GM21526 (cell line): ENCODE measurements at regions not wholly inside any gene's neighbourhood (a gene's known extent, or its start where the extent isn't known, plus 50 kb on each side); places are given as distances from the start of the nearest gene placed in this dataset.
"Not testable (repeated sequence)": the region's sequence is repeated elsewhere in the genome, so short reads cannot be mapped to it uniquely, and the experiment has no call there.

ENCODE experiments used
- ATAC-seq: cut with Tn5 transposase; IDR thresholded peaks from one replicate; pipeline ENCODE4 v1.9.1; 2021; ENCODE audit warnings: moderate library complexity; ENCODE audit not compliant: unreplicated experiment, low FRiP score

DNA sequence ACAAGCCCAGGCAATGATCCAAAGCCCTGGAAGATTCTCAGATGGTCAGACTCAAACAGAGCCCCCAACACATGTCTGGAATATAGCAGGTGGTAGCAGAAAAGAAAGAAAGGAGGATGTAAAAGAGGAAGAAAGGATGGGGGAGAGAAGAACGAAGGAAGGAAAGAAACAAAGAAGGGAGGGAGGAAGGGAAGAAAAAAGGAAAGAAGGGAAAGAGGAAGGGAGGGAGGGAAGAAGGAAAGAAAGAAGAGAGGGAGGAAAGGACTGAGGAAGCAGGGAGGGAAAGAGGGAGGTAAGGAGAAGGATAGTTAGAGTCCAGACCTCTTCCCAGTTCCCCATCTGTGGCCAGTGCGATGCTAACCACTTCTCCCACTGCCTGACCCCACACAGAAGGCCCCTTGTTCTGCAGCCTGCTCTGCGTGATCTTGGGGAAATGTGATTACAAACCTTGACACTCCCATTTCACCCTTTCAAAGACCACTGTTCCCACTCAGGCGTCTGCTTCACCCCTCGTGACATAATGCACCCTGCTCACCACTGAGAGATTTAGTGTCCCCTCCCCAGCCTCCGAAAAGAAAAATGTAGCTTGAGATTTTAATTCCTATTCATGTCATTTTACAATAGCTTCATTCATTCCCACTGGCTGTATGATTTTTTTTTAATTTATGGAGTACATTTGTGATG is 357.9 kb downstream of the BCL11B start:
- no peak for ATAC-seq

DNA sequence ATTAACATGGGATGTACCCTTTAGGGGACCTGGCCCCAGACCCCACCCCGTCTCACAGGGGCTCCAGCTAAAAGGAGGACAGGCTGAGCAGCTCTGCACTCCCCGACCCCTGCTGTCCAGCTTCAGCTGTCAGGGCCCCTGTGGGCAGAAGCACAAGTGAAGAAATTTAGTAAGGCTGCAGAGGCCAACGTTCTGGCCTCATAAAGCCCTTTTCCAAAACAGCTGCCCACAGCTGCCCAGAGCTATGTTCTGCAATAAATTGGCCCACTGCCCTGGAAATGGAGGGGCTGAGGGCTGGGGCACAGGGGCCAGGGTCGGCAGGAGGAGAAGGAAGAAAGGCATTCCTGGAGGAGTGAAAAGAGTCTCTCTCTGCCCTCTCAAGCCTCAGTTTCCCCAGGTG is 357.1 kb downstream of the BCL11B start:
- ATAC-seq: no peak

DNA sequence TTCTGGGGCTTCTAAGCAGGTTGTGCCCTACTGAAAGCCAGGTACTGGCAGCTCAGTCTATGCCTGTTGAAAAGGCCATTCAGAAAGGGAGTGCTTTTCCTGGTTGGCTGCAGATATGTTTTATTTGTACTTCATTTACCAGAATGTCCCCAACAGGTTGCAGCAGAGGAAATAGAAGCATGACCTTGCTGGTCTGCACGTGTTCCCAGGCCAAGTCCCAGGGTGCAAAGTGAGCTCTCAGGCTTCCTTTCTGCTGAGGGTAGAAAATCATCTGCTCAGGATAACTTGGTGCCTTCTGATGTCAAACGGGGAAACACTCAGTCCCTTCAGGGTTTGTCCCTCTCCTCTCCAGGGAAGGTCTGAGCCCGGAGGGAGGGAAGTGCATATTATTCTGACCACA is 356.4 kb downstream of the BCL11B start:
- no peak for ATAC-seq

DNA sequence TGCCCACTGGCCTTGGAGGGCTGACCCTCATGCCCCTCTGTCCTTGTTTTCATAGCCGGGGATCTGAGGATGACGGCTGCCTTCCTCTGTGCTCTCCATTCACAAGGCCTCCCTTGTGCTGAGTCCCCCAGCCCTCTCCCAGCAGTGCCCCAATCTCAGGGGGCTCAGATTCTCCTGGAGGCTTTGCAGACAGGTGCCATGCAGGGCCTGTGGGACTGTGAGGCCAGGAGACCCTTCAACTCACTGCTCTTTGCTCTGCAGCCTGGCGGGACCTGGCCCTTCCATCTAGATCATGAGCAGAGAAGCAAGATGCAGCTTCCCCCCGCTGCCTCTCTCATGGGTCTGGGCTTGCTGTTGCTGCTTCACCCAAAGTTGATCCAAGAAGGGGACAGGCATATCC is 356.0 kb downstream of the BCL11B start:
- ATAC-seq: no peak

- ATAC-seq: no peak
Measured at GRCh38 chr14:98916476-98916875, 355.5 kb downstream of the BCL11B start.

DNA sequence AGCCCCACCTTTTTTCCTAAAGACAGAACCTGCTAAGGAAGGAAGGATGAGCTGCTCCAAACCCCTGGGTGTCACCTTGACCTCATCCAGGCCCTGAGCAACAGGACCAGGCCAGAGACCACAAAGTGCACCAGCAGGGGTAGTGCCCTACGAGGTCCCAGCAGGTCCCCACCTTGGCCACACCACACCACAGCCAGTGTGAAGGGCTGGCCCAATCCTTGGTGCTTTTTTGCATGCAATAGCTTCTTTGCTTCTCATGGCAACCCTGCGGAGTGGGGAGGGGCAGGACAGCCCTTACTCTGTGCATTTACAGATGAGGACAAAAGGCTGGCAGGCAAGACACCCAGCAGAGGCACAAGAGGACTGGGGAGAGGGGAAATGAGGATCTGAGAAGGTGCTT is 352.6 kb downstream of the BCL11B start:
- no peak for ATAC-seq

DNA sequence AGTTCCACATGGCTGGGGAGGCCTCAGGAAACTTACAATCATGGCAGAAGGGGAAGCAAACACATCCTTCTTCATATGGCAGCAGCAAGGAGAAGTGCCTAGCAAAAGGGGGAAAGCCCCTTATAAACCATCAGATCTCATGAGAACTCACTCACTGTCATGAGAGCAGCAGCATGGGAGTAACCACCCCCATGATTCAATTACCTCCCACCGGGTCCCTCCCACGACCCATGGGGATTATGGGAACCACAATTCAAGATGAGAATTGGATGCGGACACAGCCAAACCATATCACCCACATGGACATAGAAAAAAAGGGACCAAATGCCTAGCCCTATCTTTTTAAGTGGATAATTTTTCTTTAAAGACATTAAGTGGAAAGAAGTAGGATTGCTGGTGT is 350.7 kb downstream of the BCL11B start:
- ATAC-seq: not testable (repeated sequence)

DNA sequence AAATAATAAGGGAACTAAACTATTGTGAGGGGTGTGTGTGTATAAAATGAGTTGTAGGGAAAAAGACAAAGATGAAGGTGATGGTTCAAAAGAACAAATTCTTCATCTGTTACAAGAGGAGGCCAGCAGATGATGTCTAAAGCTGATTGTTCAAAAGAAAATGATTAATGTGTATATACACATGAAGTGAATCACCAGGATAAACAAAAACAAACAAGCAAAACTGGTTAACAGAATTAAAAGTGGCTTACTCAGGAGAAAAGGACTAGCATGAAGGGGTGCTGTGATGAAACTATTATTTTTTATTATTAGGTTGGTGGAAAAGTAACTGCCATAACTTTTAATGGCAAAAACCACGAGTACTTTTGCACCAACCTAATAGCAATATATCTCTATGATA is 348.4 kb downstream of the BCL11B start:
- no peak for ATAC-seq

GRCh38 chr14:98924046-98924445 is 348.0 kb downstream of the BCL11B start:
- no peak for ATAC-seq

DNA sequence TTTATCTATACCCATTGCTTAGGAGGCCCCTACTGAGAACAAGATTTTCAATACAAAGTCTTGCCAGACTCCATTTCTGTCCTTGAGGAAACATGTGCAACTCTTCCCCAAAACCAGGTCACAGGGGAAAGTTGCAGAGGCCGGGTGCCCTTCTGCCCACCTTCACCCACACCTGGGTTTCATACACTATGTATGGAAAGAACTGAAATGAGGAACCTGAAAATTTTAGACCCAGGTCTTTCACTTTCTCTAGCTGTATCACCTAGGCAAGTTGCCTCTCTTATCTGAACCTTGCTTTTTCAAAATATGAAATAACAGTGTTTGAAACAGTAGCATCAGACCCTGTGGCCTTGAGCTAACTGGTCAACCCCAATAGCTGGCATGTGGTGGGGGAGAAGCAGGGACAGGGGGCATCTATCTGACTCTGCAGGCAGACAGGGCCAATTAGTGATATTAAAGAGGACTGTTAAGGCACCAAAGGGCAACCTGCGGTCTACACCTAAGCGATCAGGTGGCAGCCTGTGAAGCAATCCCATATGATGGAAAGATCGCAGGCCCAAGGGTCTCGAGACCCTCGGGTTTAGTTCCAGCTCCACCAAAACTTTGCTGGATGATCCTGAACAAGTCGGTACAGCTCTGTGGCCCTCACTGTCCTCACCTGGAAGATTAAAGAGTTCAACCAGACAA is 346.5 kb downstream of the BCL11B start:
- no peak for ATAC-seq

DNA sequence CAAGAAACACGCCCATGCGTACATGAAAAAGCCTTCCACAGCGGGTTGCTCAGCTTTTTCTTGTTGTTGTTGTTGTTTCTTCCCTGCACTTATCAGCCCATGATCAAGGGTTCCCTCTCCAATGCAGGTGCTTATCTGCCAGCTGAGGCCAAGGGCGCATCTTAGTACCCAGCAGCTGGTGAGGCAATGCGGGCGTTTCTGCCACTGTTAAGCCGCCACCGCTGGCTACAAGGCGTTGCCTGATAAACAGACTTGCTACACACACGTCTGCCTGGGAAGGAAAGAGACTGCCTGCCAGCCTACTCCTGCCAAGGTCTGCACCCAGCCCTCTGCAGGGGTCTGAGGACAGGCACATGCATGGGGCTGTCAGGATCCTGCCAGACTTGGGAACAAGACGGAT is 345.9 kb downstream of the BCL11B start:
- ATAC-seq: no peak

DNA sequence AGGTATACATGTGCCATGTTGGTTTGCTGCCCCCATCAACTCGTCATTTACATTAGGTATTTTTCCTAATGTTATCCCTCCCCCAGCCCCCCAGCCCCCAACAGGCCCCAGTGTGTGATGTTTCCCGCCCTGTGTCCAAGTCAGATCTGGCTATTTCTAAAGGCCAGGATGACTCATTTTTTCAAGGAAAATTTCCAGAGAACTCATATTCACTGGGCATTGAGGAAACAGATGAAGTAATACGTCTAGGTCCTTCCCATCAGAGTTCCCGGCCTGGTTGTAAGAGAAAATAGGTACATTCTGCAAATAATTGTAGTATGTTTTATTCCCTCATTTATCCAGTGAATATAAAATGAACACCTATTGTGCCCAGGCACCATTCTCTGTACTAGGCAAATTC is 345.2 kb downstream of the BCL11B start:
- ATAC-seq: no peak

- ATAC-seq: no peak
Measured at GRCh38 chr14:98927986-98928385, 344.0 kb downstream of the BCL11B start.

- no peak for ATAC-seq
Measured at GRCh38 chr14:98928418-98928817, 343.6 kb downstream of the BCL11B start.

DNA sequence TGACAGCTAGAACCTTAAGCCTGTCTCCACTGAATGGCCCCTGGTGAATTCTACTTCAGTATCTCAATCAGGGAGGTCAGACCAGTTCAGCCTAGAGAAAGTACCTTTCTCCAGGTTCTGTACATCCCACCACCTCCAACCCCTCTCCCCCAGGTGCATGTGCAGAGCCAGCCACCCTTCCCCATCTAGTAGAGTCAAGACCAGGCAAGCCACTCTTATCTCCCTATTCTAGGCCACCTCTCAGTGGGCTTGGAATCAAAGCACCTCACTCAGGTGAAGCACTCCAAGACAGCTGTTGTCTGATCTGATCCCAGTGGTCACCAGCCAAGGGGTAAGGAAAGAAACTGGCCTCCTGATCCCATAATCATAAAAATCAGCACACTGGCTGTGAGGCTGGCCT is 340.9 kb downstream of the BCL11B start:
- no peak for ATAC-seq

GRCh38 chr14:98931911-98932310 is 340.1 kb downstream of the BCL11B start:
- no peak for ATAC-seq

GRCh38 chr14:98932431-98933325 is 339.3 kb downstream of the BCL11B start:
- no peak for ATAC-seq

DNA sequence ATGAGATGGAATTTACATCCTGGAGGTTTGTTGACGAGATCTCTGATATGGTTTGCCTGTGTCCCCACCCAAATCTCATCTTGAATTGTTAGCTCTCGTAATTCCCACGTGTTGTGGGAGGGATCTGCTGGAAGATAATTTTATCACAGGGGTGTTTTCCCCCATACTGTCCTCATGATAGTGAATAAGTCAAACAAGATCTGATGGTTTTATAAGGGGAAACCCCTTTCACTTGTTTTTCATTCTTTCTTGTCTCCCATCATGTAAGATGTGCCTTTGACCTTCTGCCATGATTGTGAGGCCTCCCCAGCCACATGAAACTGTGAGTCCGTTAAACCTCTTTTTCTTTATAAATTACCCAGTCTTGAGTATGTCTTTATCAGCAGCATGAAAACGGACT is 337.4 kb downstream of the BCL11B start:
- ATAC-seq: not testable (repeated sequence)

- no peak for ATAC-seq
Measured at GRCh38 chr14:98935921-98936320, 336.1 kb downstream of the BCL11B start.

DNA sequence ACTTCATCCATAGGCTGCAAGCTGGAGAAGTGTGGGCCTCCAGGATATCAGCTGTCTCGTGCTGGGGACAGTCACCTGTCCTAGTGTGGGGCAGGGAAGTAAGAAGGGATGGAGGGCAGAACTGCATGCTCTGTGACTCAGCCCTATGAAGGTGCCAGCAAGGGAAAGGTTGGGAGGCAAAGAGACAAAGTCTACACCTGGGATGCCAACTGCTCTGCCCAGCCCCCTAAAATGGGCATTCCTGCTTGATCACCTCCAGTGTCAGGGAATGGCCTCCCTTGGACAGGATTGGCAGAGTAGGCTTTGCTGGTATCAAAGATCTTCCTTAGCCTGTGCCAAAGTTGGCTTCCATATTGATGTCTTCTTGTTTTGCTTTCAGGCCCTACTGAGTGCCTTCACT is 335.0 kb downstream of the BCL11B start:
- no peak for ATAC-seq

DNA sequence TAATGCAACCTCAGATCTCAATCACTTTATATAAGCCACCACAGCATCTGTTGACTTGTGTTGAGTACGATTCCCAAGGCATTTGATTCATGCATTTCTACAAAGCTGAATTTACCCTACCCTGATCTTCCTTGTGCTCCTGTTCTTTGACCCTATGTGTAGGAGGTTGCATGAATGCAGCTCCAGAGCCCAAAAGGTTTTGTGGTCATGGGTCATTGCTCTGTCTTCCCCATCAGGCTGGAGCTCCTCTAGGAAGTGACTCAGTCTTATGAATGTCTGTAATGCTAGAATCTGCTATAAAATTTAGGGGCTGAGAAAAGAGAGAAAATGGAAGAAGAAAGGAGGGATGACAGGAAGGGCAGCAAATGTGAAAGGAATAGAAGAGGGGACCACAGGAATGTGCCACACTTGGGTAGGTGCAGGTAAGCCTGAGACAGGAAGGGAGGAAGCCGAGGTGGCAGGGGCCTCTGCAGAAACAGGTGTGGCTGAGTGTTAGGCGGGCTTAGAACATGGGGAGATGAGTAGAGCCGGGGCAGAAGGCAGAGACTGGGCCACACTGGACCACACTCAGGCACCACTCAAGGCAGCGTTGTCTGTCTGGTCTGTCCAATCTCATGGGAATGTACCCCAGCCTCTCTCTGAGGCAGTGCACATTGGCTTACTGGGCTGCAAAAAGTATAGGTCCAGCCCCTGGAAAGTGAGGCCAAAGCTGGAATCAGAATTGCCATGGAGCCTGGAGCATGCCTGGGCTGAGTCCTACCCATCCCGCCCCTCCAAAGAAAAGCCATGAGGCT is 334.1 kb downstream of the BCL11B start:
- no peak for ATAC-seq
